GM23248 (cell line): ENCODE measurements at regions not wholly inside any gene's neighbourhood (a gene's known extent, or its start where the extent isn't known, plus 50 kb on each side); places are given as distances from the start of the nearest gene placed in this dataset.

Source experiments
- EZH2 ChIP-seq: fragments of 200-600 bp; sonication (generic); IDR thresholded peaks from 2 replicates; pipeline ENCODE4 v1.6.1; 2018; ENCODE audit warnings: antibody characterized with exemption, mild to moderate bottlenecking; ENCODE audit not compliant: insufficient read depth, poor library complexity, severe bottlenecking
- EZH2phosphoT487 ChIP-seq: fragments of 200-600 bp; sonication (generic); IDR thresholded peaks from 2 replicates; pipeline ENCODE4 v1.6.1; 2018; ENCODE audit warnings: antibody characterized with exemption, moderate library complexity, mild to moderate bottlenecking, low read depth; ENCODE audit not compliant: insufficient read depth

- no peak for TF ChIP-seq EZH2phosphoT487
- TF ChIP-seq EZH2 = no peak
These were observed 203.3 kb downstream of the SEC23IP start for GRCh38 chr10:120095875-120096274.
